NCI-H2107 treated with DMSO at 0.1 percent for 48 hours (cell line): ENCODE measurements at regions not wholly inside any gene's neighbourhood (a gene's known extent, or its start where the extent isn't known, plus 50 kb on each side); places are given as distances from the start of the nearest gene placed in this dataset.
A peak's percentile ranks its signal among the peaks of the same experiment; 100 is the strongest.
"Not testable (repeated sequence)": the region's sequence is repeated elsewhere in the genome, so short reads cannot be mapped to it uniquely, and the experiment has no call there.

ENCODE experiments used
- DNase-seq: peaks from one replicate; lab custom pipeline; 2025; ENCODE audit not compliant: unreplicated experiment; lab: John Stamatoyannopoulos, UW

DNA sequence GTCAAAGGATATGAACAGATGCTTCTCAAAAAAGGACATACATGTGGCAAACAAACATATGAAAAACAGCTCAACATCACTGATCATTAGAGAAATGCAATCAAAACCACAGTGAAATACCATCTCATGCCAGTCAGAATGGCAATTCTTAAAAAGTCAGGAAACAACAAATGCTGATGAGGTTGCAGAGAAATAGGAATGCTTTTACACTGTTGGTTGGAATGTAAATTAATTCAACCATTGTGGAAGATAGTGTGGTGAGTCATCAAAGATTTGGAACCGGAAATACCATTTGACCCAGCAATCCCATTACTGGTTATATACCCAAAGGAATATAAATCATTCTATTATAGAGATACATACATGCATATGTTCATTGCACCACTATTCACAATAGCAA lies 98.7 kb upstream of the PPP1R9A start:
- not testable (repeated sequence) for DNase-seq

- no peak for DNase-seq
Measured at GRCh38 chr7:94810496-94810895, 96.9 kb upstream of the PPP1R9A start.

GRCh38 chr7:94813917-94814316 lies 93.5 kb upstream of the PPP1R9A start:
- no peak for DNase-seq

DNA sequence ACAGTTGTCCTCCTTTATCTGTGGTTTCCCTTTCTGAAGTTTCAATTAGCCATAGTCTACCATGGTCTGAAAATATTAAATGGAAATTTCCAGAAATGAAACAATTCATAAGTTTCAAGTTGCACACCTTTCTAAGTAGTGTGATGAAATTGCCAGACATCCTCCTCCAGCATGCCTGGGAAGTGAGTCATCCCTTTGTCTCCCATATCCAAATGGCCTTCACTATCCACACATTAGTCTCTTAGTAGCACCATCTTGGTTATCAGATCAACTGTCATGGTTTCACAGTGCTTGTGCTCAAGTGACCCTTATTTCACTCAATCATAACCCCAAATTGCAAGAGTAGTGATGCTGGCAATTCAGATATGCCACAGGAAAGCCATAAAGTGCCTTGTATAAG lies 83.4 kb upstream of the PPP1R9A start:
- peak; percentile 12 for DNase-seq

DNA sequence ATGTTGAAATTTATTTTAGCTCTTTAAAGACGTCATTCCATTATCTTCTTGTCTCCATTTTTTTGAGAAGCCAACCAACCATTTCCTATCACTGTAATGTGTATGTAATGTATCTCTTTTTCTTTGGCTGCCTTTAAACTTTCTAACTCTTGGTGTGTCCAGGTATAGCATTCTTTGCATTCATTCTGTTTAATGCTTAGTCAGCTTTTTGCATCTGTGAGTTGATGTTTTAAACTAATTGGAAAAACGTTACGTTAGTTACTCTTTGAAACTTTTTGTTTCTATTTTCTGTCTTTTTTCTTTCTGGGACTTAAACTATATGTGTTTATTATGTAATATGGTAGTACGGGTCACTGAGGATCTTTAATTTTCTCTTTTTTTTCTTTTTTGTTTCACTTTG lies 77.4 kb upstream of the PPP1R9A start:
- DNase-seq = no peak

GRCh38 chr7:94832051-94832450 lies 75.3 kb upstream of the PPP1R9A start:
- no peak for DNase-seq

- DNase-seq = no peak
Measured at GRCh38 chr7:94834359-94834758, 73.0 kb upstream of the PPP1R9A start.

- DNase-seq = no peak
Measured at GRCh38 chr7:94838717-94839116, 68.7 kb upstream of the PPP1R9A start.

GRCh38 chr7:94843553-94843952 lies 63.8 kb upstream of the PPP1R9A start:
- DNase-seq = no peak

DNA sequence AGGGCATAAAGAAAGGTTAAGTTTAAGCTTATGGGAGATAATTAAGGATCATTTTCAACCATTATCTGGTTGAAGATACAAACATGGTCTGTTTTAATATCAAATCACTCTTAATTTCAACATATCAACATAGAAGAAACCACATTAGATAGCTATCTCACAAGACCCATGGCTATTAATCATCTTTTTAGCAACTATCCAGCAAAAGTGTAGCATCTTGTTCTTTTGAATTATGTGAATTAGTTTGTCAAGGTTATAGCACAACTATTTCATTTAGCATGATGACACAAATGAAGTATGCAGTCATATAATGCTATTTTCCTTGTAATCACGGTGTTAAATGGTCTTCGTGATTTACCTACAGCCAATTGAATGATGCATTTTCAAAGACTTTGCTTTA lies 58.9 kb upstream of the PPP1R9A start:
- DNase-seq = no peak

DNA sequence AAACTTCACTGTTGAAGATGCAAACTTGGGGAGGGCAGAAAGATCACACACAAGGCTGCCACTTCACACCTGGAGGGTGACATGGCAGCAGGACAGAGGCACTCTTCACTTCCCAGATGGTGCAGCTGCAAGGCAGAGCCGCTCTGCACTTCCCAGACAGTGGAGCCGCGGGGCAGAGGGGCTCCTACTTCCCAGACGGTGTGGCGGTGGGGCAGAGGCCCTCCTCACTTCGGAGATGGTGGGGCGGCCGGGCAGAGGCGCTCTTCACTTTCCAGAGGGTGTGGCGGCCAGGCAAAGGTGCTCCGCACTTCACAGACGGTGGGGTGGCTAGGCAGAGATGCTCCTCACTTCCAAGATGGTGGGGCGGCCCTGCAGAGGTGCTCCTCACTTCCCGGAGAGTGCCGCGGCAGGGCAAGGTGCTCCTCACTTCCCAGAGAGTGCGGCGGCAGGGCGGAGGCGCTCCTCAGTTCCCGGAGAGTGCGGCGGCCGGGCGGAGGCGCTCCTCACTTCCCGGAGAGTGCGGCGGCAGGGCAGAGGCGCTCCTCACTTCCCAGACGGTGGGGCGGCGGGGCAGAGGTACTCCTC lies 58.3 kb upstream of the PPP1R9A start:
- DNase-seq = no peak

DNA sequence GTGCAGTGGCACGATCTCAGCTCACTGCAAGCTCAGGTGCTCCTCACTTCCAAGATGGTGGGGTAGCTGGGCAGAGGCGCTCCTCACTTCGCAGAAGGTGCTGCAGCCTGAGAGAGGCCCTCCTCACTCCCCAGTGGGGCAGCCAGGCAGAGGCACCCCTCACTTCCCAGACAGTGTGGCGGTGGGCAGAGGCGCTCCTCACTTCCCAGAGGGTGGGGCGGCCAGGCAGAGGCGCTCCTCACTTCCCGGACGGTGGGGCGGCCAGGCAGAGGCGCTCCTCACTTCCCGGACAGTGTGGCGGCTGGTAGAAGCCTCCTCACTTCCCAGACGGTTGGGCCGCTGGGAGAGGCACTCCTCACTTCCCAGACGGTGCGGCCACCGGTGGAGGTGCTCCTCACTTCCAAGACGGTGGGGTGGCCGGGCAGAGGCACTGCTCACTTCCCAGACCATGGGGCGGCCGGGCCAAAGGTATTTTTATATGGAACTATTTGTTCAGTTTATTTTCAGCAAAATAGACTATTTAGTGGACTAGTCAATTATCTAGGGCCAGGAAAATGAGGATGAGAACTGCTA lies 57.7 kb upstream of the PPP1R9A start:
- DNase-seq = no peak

GRCh38 chr7:94855589-94855988 lies 51.8 kb upstream of the PPP1R9A start:
- DNase-seq = no peak

DNA sequence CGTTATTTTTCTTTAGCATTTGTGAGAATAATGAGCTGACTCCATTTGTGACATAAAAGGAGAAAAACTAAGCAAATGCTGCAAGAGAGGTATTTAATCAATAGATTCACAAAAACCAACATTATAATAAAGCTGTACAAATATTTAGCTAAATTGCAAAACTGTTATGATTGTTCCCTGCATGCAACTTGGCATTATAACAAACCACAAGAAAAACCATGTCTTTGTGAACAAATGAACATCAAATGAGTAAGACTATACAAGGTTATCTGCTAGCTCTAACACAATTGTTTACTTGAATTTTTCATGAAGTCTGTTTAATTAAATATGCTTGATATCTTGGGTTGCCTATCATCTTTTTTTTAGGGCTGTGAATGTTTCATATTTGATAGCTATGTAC lies 50.8 kb upstream of the PPP1R9A start:
- DNase-seq = no peak
